ENCODE measurements at regions not wholly inside any gene's neighbourhood (a gene's known extent, or its start where the extent isn't known, plus 50 kb on each side); places are given as distances from the start of the nearest gene placed in this dataset.

DNA sequence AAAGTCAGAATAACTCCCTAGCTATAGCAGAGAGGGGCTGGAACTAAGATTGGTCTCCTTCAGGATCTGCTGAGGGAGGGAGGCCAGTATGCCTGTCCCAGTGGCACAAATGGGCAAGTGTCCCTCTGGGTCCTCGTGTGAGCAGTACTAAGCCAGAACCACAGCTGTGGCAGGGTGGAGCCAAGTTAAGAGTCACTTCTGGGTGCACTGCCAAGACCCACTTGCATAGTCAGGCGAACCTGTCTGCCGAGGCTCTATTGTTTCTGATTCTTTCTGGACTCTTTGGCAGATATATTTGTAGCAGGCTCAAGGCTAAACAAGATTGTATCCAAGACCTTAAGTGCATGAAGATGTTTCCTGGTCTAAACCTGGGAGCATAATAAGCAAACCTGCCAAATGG is 1123.7 kb upstream of the POU3F4 start:
- H3K27me3 ChIP-seq (ENCODE audit: control insufficient read depth in 3 of 3, insufficient read depth in 3 of 3, low read depth in 1 of 3, low read length in 3 of 3): no peaks in the 10 kb centered on the region
- H3K79me1 ChIP-seq (ENCODE audit: low read depth, low read length): no peaks in the 10 kb centered on the region
- no peak overlapping the region for H2BK12ac ChIP-seq (ENCODE audit: low read length)
- no peak overlapping the region for H2BK120ac ChIP-seq (ENCODE audit: low read depth, low read length)
- no peak overlapping the region for H3K9ac ChIP-seq (ENCODE audit: low read depth, low read length, poor library complexity)
- H2AFZ ChIP-seq (ENCODE audit: low read length): no peak overlapping the region
- no peak overlapping the region for H3K4me2 ChIP-seq (ENCODE audit: insufficient read depth, low read length, poor library complexity, severe bottlenecking)
- H2AK5ac ChIP-seq (ENCODE audit: low read depth, low read length): no peak overlapping the region
- no peak overlapping the region for H3K4me3 ChIP-seq (ENCODE audit: low read length in 2 of 2)
- no peak overlapping the region for H3K4ac ChIP-seq (ENCODE audit: low read length)
- H3K18ac ChIP-seq (ENCODE audit: low read length): no peak overlapping the region
- H2BK15ac ChIP-seq (ENCODE audit: low read length): no peak overlapping the region
- H2BK5ac ChIP-seq (ENCODE audit: low read length): no peak overlapping the region
- no peak for DNase-seq (ENCODE audit: low spot score)
- no peak overlapping the region for H3K23ac ChIP-seq (ENCODE audit: low read depth, low read length, poor library complexity)
- peaks cover 0 to 2% of the 10 kb centered on the region in 2 donors for H3K9me3 ChIP-seq (replicated peaks in 1 of 2; ENCODE audit: control insufficient read depth in 2 of 2, insufficient read depth in 1 of 2, low read depth in 1 of 2, low read length in 2 of 2)
- no peak overlapping the region for H3K14ac ChIP-seq (ENCODE audit: low read length)
- no peak overlapping the region for H4K8ac ChIP-seq (ENCODE audit: low read depth, low read length)
- no peaks in the 10 kb centered on the region for H3K4me1 ChIP-seq (ENCODE audit: control insufficient read depth in 2 of 2, insufficient read depth in 1 of 2, low read depth in 1 of 2, low read length in 2 of 2)
- no peak overlapping the region for H4K91ac ChIP-seq (ENCODE audit: low read depth, low read length, poor library complexity)
- H3K36me3 ChIP-seq (replicated peaks in 1 of 2; ENCODE audit: control insufficient read depth in 2 of 2, insufficient read depth in 2 of 2, low read length in 2 of 2): no peaks in the 10 kb centered on the region
- H3K27ac ChIP-seq (replicated peaks; ENCODE audit: low read length): no peak overlapping the region
- WGBS, 2 donors (ENCODE audit: extremely low coverage in 2 of 2, insufficient read length in 2 of 2, insufficient replicate concordance in 1 of 2): no CpG with 5 or more reads among the region's 3 CpGs

DNA sequence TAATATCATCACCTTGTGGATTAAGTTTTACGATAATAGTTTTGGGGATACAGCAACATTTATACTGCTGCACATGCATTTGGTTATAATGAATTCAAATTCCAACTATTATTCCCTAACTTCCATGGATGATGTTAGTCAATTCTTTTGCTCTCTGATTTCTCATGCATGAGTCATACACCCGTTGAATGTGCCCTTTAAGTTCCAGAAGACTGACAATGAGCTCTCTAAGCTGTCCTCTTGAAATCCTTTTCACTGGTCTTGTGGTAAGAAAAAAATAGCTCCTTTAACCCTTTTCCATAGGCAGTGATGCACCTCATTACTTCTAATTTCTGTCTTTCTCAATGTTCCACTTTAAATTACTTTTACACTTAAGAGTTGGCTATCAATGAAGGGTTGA is 1095.2 kb upstream of the POU3F4 start:
- no peak overlapping the region for H3K4me2 ChIP-seq (ENCODE audit: insufficient read depth, low read length, poor library complexity, severe bottlenecking)
- no peak overlapping the region for H4K8ac ChIP-seq (ENCODE audit: low read depth, low read length)
- H3K4me1 ChIP-seq (ENCODE audit: control insufficient read depth in 2 of 2, insufficient read depth in 1 of 2, low read depth in 1 of 2, low read length in 2 of 2): peaks cover 0 to 1% of the 10 kb centered on the region in 2 donors
- H3K23ac ChIP-seq (ENCODE audit: low read depth, low read length, poor library complexity): no peak overlapping the region
- no peak overlapping the region for H2BK15ac ChIP-seq (ENCODE audit: low read length)
- no peak overlapping the region for H2AK5ac ChIP-seq (ENCODE audit: low read depth, low read length)
- H3K27ac ChIP-seq (replicated peaks; ENCODE audit: low read length): no peak overlapping the region
- H3K4me3 ChIP-seq (ENCODE audit: low read length in 2 of 2): no peak overlapping the region
- no peaks in the 10 kb centered on the region for H3K36me3 ChIP-seq (replicated peaks in 1 of 2; ENCODE audit: control insufficient read depth in 2 of 2, insufficient read depth in 2 of 2, low read length in 2 of 2)
- no peak overlapping the region for H3K14ac ChIP-seq (ENCODE audit: low read length)
- H3K4ac ChIP-seq (ENCODE audit: low read length): no peak overlapping the region
- peak; percentile 17 for DNase-seq (ENCODE audit: low spot score)
- no peaks in the 10 kb centered on the region for H3K27me3 ChIP-seq (ENCODE audit: control insufficient read depth in 3 of 3, insufficient read depth in 3 of 3, low read depth in 1 of 3, low read length in 3 of 3)
- no peak overlapping the region for H2BK12ac ChIP-seq (ENCODE audit: low read length)
- H3K18ac ChIP-seq (ENCODE audit: low read length): no peak overlapping the region
- no peak overlapping the region for H4K91ac ChIP-seq (ENCODE audit: low read depth, low read length, poor library complexity)
- no peak overlapping the region for H2BK120ac ChIP-seq (ENCODE audit: low read depth, low read length)
- H3K9me3 ChIP-seq (replicated peaks in 1 of 2; ENCODE audit: control insufficient read depth in 2 of 2, insufficient read depth in 1 of 2, low read depth in 1 of 2, low read length in 2 of 2): no peaks in the 10 kb centered on the region
- H2AFZ ChIP-seq (ENCODE audit: low read length): peak overlapping the region; percentile 5
- no peaks in the 10 kb centered on the region for H3K79me1 ChIP-seq (ENCODE audit: low read depth, low read length)
- H2BK5ac ChIP-seq (ENCODE audit: low read length): no peak overlapping the region
- no peak overlapping the region for H3K9ac ChIP-seq (ENCODE audit: low read depth, low read length, poor library complexity)
- no CpG with 5 or more reads among the region's 2 CpGs for WGBS, 2 donors (ENCODE audit: extremely low coverage in 2 of 2, insufficient read length in 2 of 2, insufficient replicate concordance in 1 of 2)

DNA sequence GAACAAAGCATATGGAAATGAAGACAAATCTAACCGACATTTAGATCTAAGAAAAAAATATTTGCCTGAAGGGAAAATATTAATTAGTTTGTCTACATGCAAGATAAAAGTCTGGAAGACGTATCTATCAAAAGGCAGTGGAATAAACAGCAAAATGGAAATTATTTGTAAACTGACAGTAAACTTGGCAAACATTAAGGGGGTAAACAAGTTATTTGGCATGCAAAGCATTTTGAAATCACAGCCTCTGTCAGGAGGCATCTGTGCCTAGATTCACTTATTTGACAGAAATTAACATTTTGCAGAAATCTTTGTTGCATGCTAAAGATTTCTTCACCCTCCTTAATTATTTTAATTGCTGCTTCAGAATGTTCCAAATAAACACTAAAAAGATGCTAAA is 1065.8 kb upstream of the POU3F4 start:
- no CpG with 5 or more reads among the region's 2 CpGs for WGBS, 2 donors (ENCODE audit: extremely low coverage in 2 of 2, insufficient read length in 2 of 2, insufficient replicate concordance in 1 of 2)
- H4K8ac ChIP-seq (ENCODE audit: low read depth, low read length): no peak overlapping the region
- no peak overlapping the region for H3K4me3 ChIP-seq (ENCODE audit: low read length in 2 of 2)
- H3K9ac ChIP-seq (ENCODE audit: low read depth, low read length, poor library complexity): no peak overlapping the region
- H2BK12ac ChIP-seq (ENCODE audit: low read length): no peak overlapping the region
- no peak overlapping the region for H3K27ac ChIP-seq (replicated peaks; ENCODE audit: low read length)
- no peaks in the 10 kb centered on the region for H3K27me3 ChIP-seq (ENCODE audit: control insufficient read depth in 3 of 3, insufficient read depth in 3 of 3, low read depth in 1 of 3, low read length in 3 of 3)
- H3K9me3 ChIP-seq (replicated peaks in 1 of 2; ENCODE audit: control insufficient read depth in 2 of 2, insufficient read depth in 1 of 2, low read depth in 1 of 2, low read length in 2 of 2): no peaks in the 10 kb centered on the region
- H2BK15ac ChIP-seq (ENCODE audit: low read length): no peak overlapping the region
- H3K23ac ChIP-seq (ENCODE audit: low read depth, low read length, poor library complexity): no peak overlapping the region
- H3K14ac ChIP-seq (ENCODE audit: low read length): no peak overlapping the region
- no peak overlapping the region for H2BK5ac ChIP-seq (ENCODE audit: low read length)
- no peak overlapping the region for H2AK5ac ChIP-seq (ENCODE audit: low read depth, low read length)
- no peak overlapping the region for H3K4ac ChIP-seq (ENCODE audit: low read length)
- no peak overlapping the region for H4K91ac ChIP-seq (ENCODE audit: low read depth, low read length, poor library complexity)
- no peak overlapping the region for H3K4me2 ChIP-seq (ENCODE audit: insufficient read depth, low read length, poor library complexity, severe bottlenecking)
- H3K79me1 ChIP-seq (ENCODE audit: low read depth, low read length): no peaks in the 10 kb centered on the region
- H3K4me1 ChIP-seq (ENCODE audit: control insufficient read depth in 2 of 2, insufficient read depth in 1 of 2, low read depth in 1 of 2, low read length in 2 of 2): no peaks in the 10 kb centered on the region
- H2AFZ ChIP-seq (ENCODE audit: low read length): no peak overlapping the region
- H2BK120ac ChIP-seq (ENCODE audit: low read depth, low read length): no peak overlapping the region
- no peak for DNase-seq (ENCODE audit: low spot score)
- H3K36me3 ChIP-seq (replicated peaks in 1 of 2; ENCODE audit: control insufficient read depth in 2 of 2, insufficient read depth in 2 of 2, low read length in 2 of 2): no peaks in the 10 kb centered on the region
- no peak overlapping the region for H3K18ac ChIP-seq (ENCODE audit: low read length)

DNA sequence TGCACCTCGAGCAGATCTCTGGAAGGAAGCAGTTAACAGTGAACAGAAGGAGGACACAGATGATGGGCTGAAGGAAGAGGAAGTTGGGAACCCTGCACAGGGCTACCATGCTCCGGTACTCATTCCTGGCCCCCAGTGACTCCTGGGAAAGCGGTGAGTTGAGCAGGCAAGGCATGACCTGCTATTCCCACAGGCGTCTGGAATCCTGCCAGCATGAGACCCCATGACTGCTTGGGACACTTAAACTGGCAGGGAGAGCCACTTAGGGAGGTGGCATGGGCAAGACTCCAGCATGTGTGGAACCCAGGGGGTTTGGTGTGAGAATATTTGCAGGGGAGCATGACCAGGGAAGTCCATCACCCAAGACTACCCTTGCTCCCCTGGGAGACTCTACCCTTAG is 1056.4 kb upstream of the POU3F4 start:
- Histone ChIP-seq H3K14ac (ENCODE audit: low read length) (no peak overlapping the region), H3K4me3 (ENCODE audit: low read length in 2 of 2) (no peak overlapping the region), H3K23ac (ENCODE audit: low read depth, low read length, poor library complexity) (no peak overlapping the region), H2AK5ac (ENCODE audit: low read depth, low read length) (no peak overlapping the region), H2BK12ac (ENCODE audit: low read length) (no peak overlapping the region), H3K4me2 (ENCODE audit: insufficient read depth, low read length, poor library complexity, severe bottlenecking) (no peak overlapping the region), H2BK5ac (ENCODE audit: low read length) (no peak overlapping the region), H4K91ac (ENCODE audit: low read depth, low read length, poor library complexity) (no peak overlapping the region), H2BK15ac (ENCODE audit: low read length) (no peak overlapping the region), H3K18ac (ENCODE audit: low read length) (no peak overlapping the region), H3K27ac (replicated peaks; ENCODE audit: low read length) (no peak overlapping the region), H3K4ac (ENCODE audit: low read length) (no peak overlapping the region), H3K9me3 (replicated peaks in 1 of 2; ENCODE audit: control insufficient read depth in 2 of 2, insufficient read depth in 1 of 2, low read depth in 1 of 2, low read length in 2 of 2) (no peaks in the 10 kb centered on the region), H3K9ac (ENCODE audit: low read depth, low read length, poor library complexity) (no peak overlapping the region), H2AFZ (ENCODE audit: low read length) (no peak overlapping the region), H2BK120ac (ENCODE audit: low read depth, low read length) (no peak overlapping the region), H3K4me1 (ENCODE audit: control insufficient read depth in 2 of 2, insufficient read depth in 1 of 2, low read depth in 1 of 2, low read length in 2 of 2) (no peaks in the 10 kb centered on the region), H3K36me3 (replicated peaks in 1 of 2; ENCODE audit: control insufficient read depth in 2 of 2, insufficient read depth in 2 of 2, low read length in 2 of 2) (no peaks in the 10 kb centered on the region), H4K8ac (ENCODE audit: low read depth, low read length) (no peak overlapping the region), H3K79me1 (ENCODE audit: low read depth, low read length) (no peaks in the 10 kb centered on the region), H3K27me3 (ENCODE audit: control insufficient read depth in 3 of 3, insufficient read depth in 3 of 3, low read depth in 1 of 3, low read length in 3 of 3) (no peaks in the 10 kb centered on the region)
- no peak for DNase-seq (ENCODE audit: low spot score)
- WGBS, 2 donors (ENCODE audit: extremely low coverage in 2 of 2, insufficient read length in 2 of 2, insufficient replicate concordance in 1 of 2): no CpG with 5 or more reads among the region's 4 CpGs
